Mesenchymal stem cell (in vitro differentiated cells and primary cell): ENCODE measurements at regions not wholly inside any gene's neighbourhood (a gene's known extent, or its start where the extent isn't known, plus 50 kb on each side); places are given as distances from the start of the nearest gene placed in this dataset.

Experiments
- DNase-seq: peaks from one replicate; pipeline ENCODE4 v3.0.0-alpha.2; 2013
- H2AFZ ChIP-seq: one replicate; pipeline ENCODE4 v1.6.1; 2013; ENCODE audit warnings: low read depth, mild to moderate bottlenecking, control low read depth, inconsistent platforms, low read length, moderate library complexity
- H2AK5ac ChIP-seq: 2 replicates; pipeline ENCODE4 v1.6.1; 2013; ENCODE audit warnings: low read length, moderate library complexity, mild to moderate bottlenecking, inconsistent platforms; ENCODE audit not compliant: severe bottlenecking
- H2BK120ac ChIP-seq: one replicate; pipeline ENCODE4 v1.6.1; 2013; ENCODE audit warnings: low read depth, mild to moderate bottlenecking, inconsistent platforms, low read length, moderate library complexity
- H2BK12ac ChIP-seq, 2 experiments: one replicate each; pipeline ENCODE4 v1.6.1; 2013; ENCODE audit warnings: inconsistent platforms in 2 of 2, low read length in 2 of 2, mild to moderate bottlenecking in 2 of 2, moderate library complexity in 2 of 2, control low read depth in 1 of 2
- H2BK15ac ChIP-seq: one replicate; pipeline ENCODE4 v1.6.1; 2013; ENCODE audit warnings: mild to moderate bottlenecking, low read depth, inconsistent platforms; ENCODE audit not compliant: poor library complexity, severe bottlenecking
- H2BK5ac ChIP-seq: 2 replicates; pipeline ENCODE4 v1.6.1; 2013; ENCODE audit warnings: low read depth, mild to moderate bottlenecking, low read length, control low read depth, inconsistent platforms; ENCODE audit not compliant: poor library complexity, severe bottlenecking
- H3K14ac ChIP-seq, 2 experiments: one replicate each; pipeline ENCODE4 v1.6.1; 2013; ENCODE audit warnings: inconsistent platforms in 2 of 2, low read length in 2 of 2, control low read depth in 1 of 2, mild to moderate bottlenecking in 1 of 2, moderate library complexity in 1 of 2
- H3K18ac ChIP-seq, 2 experiments: one replicate each; pipeline ENCODE4 v1.6.1; 2013; ENCODE audit warnings: inconsistent platforms in 2 of 2, low read length in 2 of 2, control low read depth in 1 of 2, low read depth in 1 of 2, mild to moderate bottlenecking in 1 of 2
- H3K23ac ChIP-seq, 2 experiments: one replicate each; pipeline ENCODE4 v1.6.1; 2013; ENCODE audit warnings: inconsistent platforms in 2 of 2, low read length in 2 of 2, mild to moderate bottlenecking in 2 of 2, moderate library complexity in 2 of 2, control low read depth in 1 of 2
- H3K27ac ChIP-seq: 2 replicates; pipeline ENCODE4 v1.5.1; 2013; ENCODE audit warnings: mild to moderate bottlenecking, moderate library complexity, low read length, control low read depth, inconsistent platforms; ENCODE audit not compliant: poor library complexity, severe bottlenecking
- H3K27me3 ChIP-seq, 2 experiments: 2 replicates each; pipeline versions ENCODE4 v1.6.1 to v1.7.0; 2013; ENCODE audit warnings: low read length in 2 of 2, mild to moderate bottlenecking in 2 of 2, moderate library complexity in 2 of 2, control low read depth in 1 of 2, inconsistent platforms in 1 of 2; ENCODE audit not compliant: control insufficient read depth in 1 of 2, insufficient read depth in 1 of 2
- H3K36me3 ChIP-seq, 2 experiments: 2 replicates each; pipeline versions ENCODE4 v1.6.1 to v1.7.0; 2013; ENCODE audit warnings: low read length in 2 of 2, control low read depth in 1 of 2, inconsistent platforms in 1 of 2, low read depth in 1 of 2, mild to moderate bottlenecking in 1 of 2; ENCODE audit not compliant: insufficient read depth in 2 of 2, control insufficient read depth in 1 of 2
- H3K4ac ChIP-seq, 2 experiments: one replicate each; pipeline ENCODE4 v1.6.1; 2013; ENCODE audit warnings: inconsistent platforms in 2 of 2, low read length in 2 of 2, mild to moderate bottlenecking in 2 of 2, moderate library complexity in 2 of 2, control low read depth in 1 of 2, low read depth in 1 of 2
- H3K4me1 ChIP-seq: 2 replicates; pipeline ENCODE4 v1.6.1; 2013; ENCODE audit warnings: low read depth, low read length, control low read depth; ENCODE audit not compliant: control insufficient read depth, insufficient read depth
- H3K4me2 ChIP-seq: 2 replicates; pipeline ENCODE4 v1.6.1; 2013; ENCODE audit warnings: low read length, mild to moderate bottlenecking, inconsistent platforms; ENCODE audit not compliant: poor library complexity, severe bottlenecking
- H3K4me3 ChIP-seq, 2 experiments: 2 replicates each; pipeline versions ENCODE4 v1.5.1 to v1.7.0; 2013; ENCODE audit warnings: low read length in 2 of 2, mild to moderate bottlenecking in 2 of 2, control low read depth in 1 of 2, low read depth in 1 of 2; ENCODE audit not compliant: insufficient read depth in 1 of 2
- H3K79me1 ChIP-seq: replicated peaks from 2 replicates; pipeline ENCODE4 v1.6.1; 2013; ENCODE audit warnings: mild to moderate bottlenecking, control low read depth, low read length, inconsistent platforms; ENCODE audit not compliant: poor library complexity, severe bottlenecking
- H3K9ac ChIP-seq: 2 replicates; pipeline ENCODE4 v1.7.0; 2013; ENCODE audit warnings: mild to moderate bottlenecking, low read length, moderate library complexity
- H3K9me3 ChIP-seq: 2 replicates; pipeline ENCODE4 v1.7.0; 2013; ENCODE audit warnings: mild to moderate bottlenecking, low read length; ENCODE audit not compliant: control insufficient read depth
- H4K8ac ChIP-seq: one replicate; pipeline ENCODE4 v1.6.1; 2013; ENCODE audit warnings: inconsistent platforms, mild to moderate bottlenecking, low read length, moderate library complexity
- H4K91ac ChIP-seq: one replicate; pipeline ENCODE4 v1.6.1; 2013; ENCODE audit warnings: mild to moderate bottlenecking, low read length, inconsistent platforms
- WGBS: methylation state at CpG from one replicate; pipeline ENCODE4 v1.1.7; 2013; ENCODE audit warnings: mixed read lengths; 5-methylcytosine and 5-hydroxymethylcytosine counted together

GRCh38 chr11:64476881-64477280 lies 78.9 kb upstream of the SLC22A11 start:
- Histone ChIP-seq H2AK5ac (no peak overlapping the region), H2BK120ac (no peak overlapping the region), H3K23ac (peak overlapping the region in 1 of 2 experiments; percentile 34), H3K4me2 (no peak overlapping the region), H3K36me3 (no peaks in the 10 kb centered on the region), H3K14ac (no peak overlapping the region), H2BK12ac (no peak overlapping the region), H3K27ac (no peak overlapping the region), H3K18ac (no peak overlapping the region), H3K79me1 (no peaks in the 10 kb centered on the region), H3K9ac (no peak overlapping the region), H3K27me3 (peaks cover 40 to 71% of the 10 kb centered on the region in 2 experiments), H2BK15ac (no peak overlapping the region), H3K9me3 (peaks cover 7% of the 10 kb centered on the region), H2BK5ac (no peak overlapping the region), H3K4me1 (no peaks in the 10 kb centered on the region), H3K4me3 (no peak overlapping the region), H3K4ac (no peak overlapping the region), H4K8ac (no peak overlapping the region), H4K91ac (no peak overlapping the region), H2AFZ (no peak overlapping the region)
- no peak for DNase-seq
- WGBS, result 73% methylated on average over 7 of the region's 7 CpGs

- 73% methylated on average over 11 of the region's 11 CpGs for WGBS
- Histone ChIP-seq H4K8ac (no peak overlapping the region), H2AK5ac (no peak overlapping the region), H2BK5ac (no peak overlapping the region), H2BK12ac (no peak overlapping the region), H3K23ac (no peak overlapping the region), H3K9ac (no peak overlapping the region), H2BK15ac (no peak overlapping the region), H3K4me1 (no peaks in the 10 kb centered on the region), H3K4ac (no peak overlapping the region), H2AFZ (no peak overlapping the region), H4K91ac (peak overlapping the region; percentile 59), H3K4me3 (no peak overlapping the region), H3K4me2 (no peak overlapping the region), H2BK120ac (no peak overlapping the region), H3K79me1 (no peaks in the 10 kb centered on the region), H3K27me3 (peaks cover 40 to 73% of the 10 kb centered on the region in 2 experiments), H3K9me3 (peaks cover 7% of the 10 kb centered on the region), H3K14ac (no peak overlapping the region), H3K27ac (no peak overlapping the region), H3K36me3 (no peaks in the 10 kb centered on the region), H3K18ac (no peak overlapping the region)
- no peak for DNase-seq
Observed at GRCh38 chr11:64477675-64478074, 78.1 kb upstream of the SLC22A11 start.

- Histone ChIP-seq H3K4me2 (no peak overlapping the region), H2AFZ (no peak overlapping the region), H3K9ac (no peak overlapping the region), H3K36me3 (no peaks in the 10 kb centered on the region), H3K27me3 (peaks cover 54 to 69% of the 10 kb centered on the region in 2 experiments), H4K8ac (no peak overlapping the region), H2BK5ac (no peak overlapping the region), H3K14ac (no peak overlapping the region), H2BK12ac (no peak overlapping the region), H3K18ac (no peak overlapping the region), H3K4ac (no peak overlapping the region), H3K27ac (no peak overlapping the region), H3K9me3 (peaks cover 7% of the 10 kb centered on the region), H2BK15ac (no peak overlapping the region), H3K4me3 (no peak overlapping the region), H3K23ac (no peak overlapping the region), H2BK120ac (no peak overlapping the region), H3K79me1 (no peaks in the 10 kb centered on the region), H4K91ac (no peak overlapping the region), H3K4me1 (no peaks in the 10 kb centered on the region), H2AK5ac (no peak overlapping the region)
- WGBS, result 70% methylated on average over 4 of the region's 4 CpGs
- DNase-seq, result no peak
Observed at GRCh38 chr11:64482588-64482987, 73.2 kb upstream of the SLC22A11 start.

GRCh38 chr11:64484191-64485022 lies 71.3 kb upstream of the SLC22A11 start:
- DNase-seq, result no peak
- no peak overlapping the region for H3K27ac ChIP-seq
- no peak overlapping the region for H4K91ac ChIP-seq
- H3K4me2 ChIP-seq, result no peak overlapping the region
- H2AK5ac ChIP-seq, result no peak overlapping the region
- H2BK120ac ChIP-seq, result no peak overlapping the region
- H3K14ac ChIP-seq, result no peak overlapping the region
- H3K9me3 ChIP-seq, result no peaks in the 10 kb centered on the region
- no peaks in the 10 kb centered on the region for H3K36me3 ChIP-seq
- no peak overlapping the region for H2BK12ac ChIP-seq
- no peak overlapping the region for H2AFZ ChIP-seq
- no peaks in the 10 kb centered on the region for H3K4me1 ChIP-seq
- no peak overlapping the region for H3K4ac ChIP-seq
- H2BK15ac ChIP-seq, result no peak overlapping the region
- H3K79me1 ChIP-seq, result no peaks in the 10 kb centered on the region
- H4K8ac ChIP-seq, result no peak overlapping the region
- no peak overlapping the region for H3K4me3 ChIP-seq
- no peak overlapping the region for H3K18ac ChIP-seq
- H3K9ac ChIP-seq, result no peak overlapping the region
- H2BK5ac ChIP-seq, result no peak overlapping the region
- no peak overlapping the region for H3K23ac ChIP-seq
- WGBS, result 76% methylated on average over 7 of the region's 7 CpGs
- H3K27me3 ChIP-seq, result peaks cover 45 to 57% of the 10 kb centered on the region in 2 experiments
